HG03521 (cell line): ENCODE measurements at regions not wholly inside any gene's neighbourhood (a gene's known extent, or its start where the extent isn't known, plus 50 kb on each side); places are given as distances from the start of the nearest gene placed in this dataset.

Experiments
- ATAC-seq: cut with Tn5 transposase; IDR thresholded peaks from one replicate; pipeline ENCODE4 v1.9.1; 2021; ENCODE audit warnings: mild to moderate bottlenecking, moderate library complexity; ENCODE audit not compliant: unreplicated experiment

GRCh38 chr11:116200564-116200963, 572.2 kb downstream of the BUD13 start:
- no peak for ATAC-seq

- ATAC-seq: no peak
Measured at GRCh38 chr11:116199182-116199581, 573.6 kb downstream of the BUD13 start.

- no peak for ATAC-seq
Measured at GRCh38 chr11:116194156-116194904, 578.5 kb downstream of the BUD13 start.

- no peak for ATAC-seq
Measured at GRCh38 chr11:116193321-116194131, 579.3 kb downstream of the BUD13 start.

- ATAC-seq: no peak
Measured at GRCh38 chr11:116192509-116193210, 580.1 kb downstream of the BUD13 start.

GRCh38 chr11:116190861-116191260, 581.9 kb downstream of the BUD13 start:
- ATAC-seq: no peak

- ATAC-seq: no peak
Measured at GRCh38 chr11:116189408-116190170, 583.2 kb downstream of the BUD13 start.

- ATAC-seq: no peak
Measured at GRCh38 chr11:116188350-116188749, 584.4 kb downstream of the BUD13 start.

- ATAC-seq: no peak
Measured at GRCh38 chr11:116187026-116187425, 585.8 kb downstream of the BUD13 start.

GRCh38 chr11:116185551-116185950, 587.2 kb downstream of the BUD13 start:
- ATAC-seq: no peak

- no peak for ATAC-seq
Measured at GRCh38 chr11:116184763-116185162, 588.0 kb downstream of the BUD13 start.

GRCh38 chr11:116182356-116182966, 590.3 kb downstream of the BUD13 start:
- no peak for ATAC-seq

- no peak for ATAC-seq
Measured at GRCh38 chr11:116180806-116181600, 591.8 kb downstream of the BUD13 start.

GRCh38 chr11:116179401-116179800, 593.4 kb downstream of the BUD13 start:
- ATAC-seq: no peak

GRCh38 chr11:116177521-116178210, 595.1 kb downstream of the BUD13 start:
- no peak for ATAC-seq

GRCh38 chr11:116176484-116177005, 596.2 kb downstream of the BUD13 start:
- ATAC-seq: no peak

GRCh38 chr11:116175707-116176106, 597.1 kb downstream of the BUD13 start:
- ATAC-seq: no peak

- no peak for ATAC-seq
Measured at GRCh38 chr11:116173941-116174911, 598.6 kb downstream of the BUD13 start.
